HG02981 (cell line): ENCODE measurements at regions not wholly inside any gene's neighbourhood (a gene's known extent, or its start where the extent isn't known, plus 50 kb on each side); places are given as distances from the start of the nearest gene placed in this dataset.

Source experiments
- ATAC-seq: cut with Tn5 transposase; IDR thresholded peaks from one replicate; pipeline ENCODE4 v1.9.1; 2021; ENCODE audit warnings: mild to moderate bottlenecking, moderate library complexity; ENCODE audit not compliant: unreplicated experiment

DNA sequence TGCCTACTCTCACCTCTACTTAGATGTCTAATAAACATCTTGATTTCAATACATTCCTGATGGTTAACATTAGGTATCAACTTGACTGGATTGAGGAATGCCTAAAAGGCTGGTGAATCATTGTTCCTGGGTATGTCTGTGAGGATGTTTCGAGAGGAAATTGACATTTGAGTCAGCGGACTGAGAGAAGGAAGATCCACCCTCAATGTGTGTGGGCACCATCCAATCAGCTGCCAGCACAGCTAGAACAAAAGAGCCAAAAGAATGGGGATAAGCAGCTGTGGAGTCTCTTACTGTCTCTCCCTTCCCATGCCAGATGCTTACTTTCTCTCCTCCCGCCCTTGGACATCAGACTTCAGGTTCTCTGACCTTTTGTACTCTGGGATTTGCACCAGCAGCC, 128.6 kb upstream of the HS3ST5 start:
- ATAC-seq = no peak

DNA sequence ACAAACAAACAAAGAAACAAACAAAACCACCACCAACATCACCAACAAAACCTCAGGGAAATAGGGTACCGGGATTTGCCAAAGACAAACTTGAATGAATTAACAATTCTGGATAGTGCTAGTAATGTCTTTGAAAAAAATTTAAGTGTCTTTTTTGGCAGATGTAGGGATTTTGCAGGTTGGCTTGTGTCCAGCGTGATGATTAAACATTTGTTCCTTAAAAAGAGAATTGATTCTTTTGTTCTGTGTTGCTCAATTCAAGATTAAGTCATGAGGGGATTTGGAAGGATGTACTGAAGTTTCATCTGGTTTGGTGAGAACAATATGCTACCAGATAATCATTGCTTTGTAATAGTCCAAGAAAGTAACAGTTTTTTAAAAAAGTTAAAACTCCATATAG, 125.1 kb upstream of the HS3ST5 start:
- no peak for ATAC-seq

DNA sequence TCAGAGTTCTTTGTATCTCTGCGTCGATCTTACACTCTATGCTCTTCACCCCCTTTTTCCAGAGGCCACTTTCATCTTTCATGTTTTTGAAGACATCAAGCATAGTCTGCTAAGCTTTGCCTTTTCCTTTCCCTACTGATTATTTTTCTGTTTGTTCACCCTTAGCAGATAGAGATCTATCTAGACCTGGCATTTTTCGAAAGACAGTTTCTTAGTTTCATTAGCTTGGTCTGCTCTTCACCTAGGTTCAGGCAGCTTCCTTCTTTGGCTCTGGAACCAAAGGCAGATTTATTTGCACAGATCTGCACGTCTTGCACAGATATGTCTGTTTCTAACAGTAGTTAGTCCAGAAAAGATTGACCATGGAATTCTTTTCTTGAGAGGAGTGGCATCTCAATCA, 122.7 kb upstream of the HS3ST5 start:
- no peak for ATAC-seq

DNA sequence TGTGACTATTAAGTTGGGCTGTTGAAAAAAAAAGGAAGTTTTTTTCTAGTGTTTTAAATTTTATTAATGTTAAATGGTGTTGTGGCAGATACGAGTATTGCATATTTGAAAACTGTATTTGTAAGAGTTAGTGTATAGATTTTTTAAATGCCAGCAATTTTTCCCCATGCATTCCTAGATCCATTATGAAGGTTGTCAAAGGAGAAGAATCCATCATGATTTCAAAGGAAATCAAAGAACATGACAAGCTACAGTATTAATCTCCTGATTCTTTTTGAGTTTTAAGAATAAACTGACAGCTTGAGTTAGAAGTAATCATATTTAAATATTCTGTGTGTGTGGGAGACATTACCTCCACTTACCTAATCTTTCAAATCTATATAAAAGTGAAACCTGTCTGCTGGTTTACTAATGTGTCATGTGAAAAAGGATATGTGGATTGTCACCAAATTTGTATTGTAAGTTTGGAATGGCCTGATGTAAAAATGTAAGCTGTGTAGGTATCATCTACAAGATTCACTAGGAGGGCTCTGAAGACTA, 111.0 kb upstream of the HS3ST5 start:
- ATAC-seq = no peak

DNA sequence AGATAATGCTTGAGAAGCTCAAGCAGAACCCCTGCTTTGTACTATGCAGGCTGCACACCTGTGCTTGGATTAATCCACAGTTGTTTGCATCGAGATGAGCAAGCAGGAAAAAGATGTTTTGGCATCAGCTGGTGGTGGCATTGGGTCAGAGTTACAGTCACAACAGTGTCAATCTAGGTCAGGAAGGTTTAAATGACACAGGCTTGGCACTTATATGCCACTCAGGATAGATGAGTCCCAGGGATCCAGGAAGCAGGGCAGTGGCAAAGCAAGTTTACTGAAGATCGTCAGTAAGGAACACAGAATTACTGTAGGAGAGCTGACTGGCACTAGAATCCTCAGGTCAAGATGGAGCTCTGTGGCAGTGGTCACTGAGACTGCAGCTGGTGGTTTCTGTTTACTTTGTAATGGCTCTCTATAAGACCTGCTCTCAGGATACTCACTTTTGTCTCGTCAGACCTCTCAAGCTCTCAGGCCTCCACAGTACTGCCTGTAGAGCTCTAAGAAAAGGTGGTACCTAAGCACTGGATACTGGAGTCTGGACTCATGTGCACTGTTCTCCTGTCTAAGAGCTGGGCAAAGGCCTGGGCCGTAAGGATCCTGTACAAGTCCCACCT, 110.1 kb upstream of the HS3ST5 start:
- ATAC-seq = no peak

DNA sequence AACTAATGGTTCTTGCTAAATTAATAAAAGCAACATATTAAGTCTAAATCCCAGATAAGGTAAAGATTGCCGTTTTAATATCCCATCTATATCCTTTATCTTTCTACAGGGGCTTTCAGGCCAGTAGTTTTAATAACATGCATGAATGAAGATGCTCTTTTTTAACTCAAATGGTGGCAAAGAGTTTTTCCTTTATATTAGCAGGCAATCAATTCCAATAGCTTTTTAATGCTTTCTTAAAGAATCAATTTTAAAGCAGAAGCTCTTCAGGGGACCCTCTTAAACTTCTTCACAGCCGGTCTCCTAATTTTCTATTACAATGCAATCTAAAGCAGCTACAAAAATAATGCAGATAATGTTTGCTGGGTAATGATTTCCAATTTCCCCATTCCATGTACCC, 107.8 kb upstream of the HS3ST5 start:
- no peak for ATAC-seq

DNA sequence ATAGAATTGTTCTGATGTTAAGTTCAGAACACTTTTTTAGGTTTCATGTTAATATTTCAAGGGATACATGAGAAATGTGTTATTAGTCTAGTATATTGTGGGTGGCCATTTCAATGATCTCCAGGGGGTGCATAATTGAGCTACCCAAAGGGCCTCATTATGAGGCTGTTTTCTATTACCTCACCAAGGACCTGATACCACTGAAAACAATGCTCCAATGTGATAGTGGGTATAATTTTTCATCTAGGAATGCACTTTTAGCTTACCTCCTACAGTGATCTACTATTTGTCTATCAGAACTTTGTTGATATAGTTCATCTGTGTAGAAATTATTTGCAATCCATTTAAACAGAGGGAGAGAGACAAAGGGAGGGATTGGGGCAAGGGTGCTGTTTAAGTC, 106.8 kb upstream of the HS3ST5 start:
- no peak for ATAC-seq

DNA sequence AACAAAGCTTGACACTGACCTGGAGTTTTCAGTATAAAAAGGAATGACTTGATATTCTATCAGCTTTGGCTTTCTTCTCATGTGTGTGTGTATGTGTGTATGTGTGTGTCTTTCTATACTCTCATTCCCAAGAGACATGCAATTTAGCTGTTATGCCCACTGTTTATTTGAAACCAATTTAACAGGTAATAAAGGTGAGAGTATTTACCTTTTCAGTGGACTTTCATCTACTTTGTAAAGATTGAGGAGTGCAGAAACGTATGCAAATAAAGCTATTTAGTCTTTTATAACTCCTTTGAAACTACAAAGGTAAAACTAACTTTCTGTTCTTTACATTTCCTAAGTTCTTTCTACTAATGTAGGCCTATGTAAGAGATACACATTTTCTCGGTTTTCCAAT, 103.5 kb upstream of the HS3ST5 start:
- ATAC-seq = no peak

DNA sequence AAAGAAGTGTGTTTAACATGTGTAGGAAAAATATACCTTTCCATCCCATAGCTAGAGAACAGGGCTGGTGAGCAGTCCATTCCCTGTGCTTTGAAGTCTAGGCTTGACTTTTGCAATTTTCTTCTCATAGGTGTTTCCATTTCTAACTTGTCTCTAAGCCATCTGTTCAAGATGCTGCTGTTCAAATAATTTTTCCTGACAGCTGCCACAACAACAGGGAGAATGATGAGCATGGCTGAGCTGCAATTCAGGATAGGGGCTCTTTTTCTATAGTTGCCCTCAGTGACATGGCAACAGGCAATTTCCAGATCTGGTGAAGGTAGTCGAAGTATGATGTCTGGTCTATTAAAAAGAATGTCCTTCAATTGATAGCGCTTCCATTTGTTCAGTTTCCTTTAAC, 103.0 kb upstream of the HS3ST5 start:
- ATAC-seq = no peak

DNA sequence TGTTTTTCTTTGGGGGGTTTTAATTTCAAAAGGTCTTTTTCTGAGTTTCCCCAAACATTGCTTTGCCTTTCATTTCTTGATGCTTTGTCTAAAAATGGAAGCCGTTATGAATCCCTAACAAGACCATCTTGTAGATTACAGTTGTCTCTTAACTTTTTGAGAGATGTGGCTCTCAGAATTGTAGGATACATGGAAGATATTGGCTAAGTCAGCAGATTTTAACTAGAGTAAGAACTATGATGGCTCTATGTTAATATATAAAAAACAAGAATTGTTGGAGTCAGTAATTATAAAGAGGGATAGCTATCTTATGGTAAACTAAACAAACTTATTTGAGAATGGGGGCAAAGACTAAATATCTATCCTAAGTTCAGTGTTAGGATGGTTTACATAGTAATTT, 96.6 kb upstream of the HS3ST5 start:
- no peak for ATAC-seq

DNA sequence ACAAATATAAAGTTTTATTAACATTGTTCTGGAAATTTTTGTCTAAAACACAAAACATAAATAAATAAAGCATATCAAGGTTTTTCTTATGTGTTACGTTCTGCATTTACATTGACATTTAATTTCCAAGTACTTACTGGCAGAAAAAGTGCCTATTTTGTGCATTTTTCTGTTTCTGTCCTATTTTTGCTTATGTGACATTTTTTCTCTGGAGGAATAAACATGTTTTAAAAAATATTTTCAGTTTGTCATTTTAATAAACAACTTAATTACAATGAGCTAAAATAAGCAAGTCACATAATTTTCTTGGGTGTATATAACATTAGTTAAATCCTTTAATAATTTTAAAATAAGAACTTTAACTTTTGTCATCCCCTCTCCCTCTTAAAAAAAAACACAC, 94.4 kb upstream of the HS3ST5 start:
- no peak for ATAC-seq

DNA sequence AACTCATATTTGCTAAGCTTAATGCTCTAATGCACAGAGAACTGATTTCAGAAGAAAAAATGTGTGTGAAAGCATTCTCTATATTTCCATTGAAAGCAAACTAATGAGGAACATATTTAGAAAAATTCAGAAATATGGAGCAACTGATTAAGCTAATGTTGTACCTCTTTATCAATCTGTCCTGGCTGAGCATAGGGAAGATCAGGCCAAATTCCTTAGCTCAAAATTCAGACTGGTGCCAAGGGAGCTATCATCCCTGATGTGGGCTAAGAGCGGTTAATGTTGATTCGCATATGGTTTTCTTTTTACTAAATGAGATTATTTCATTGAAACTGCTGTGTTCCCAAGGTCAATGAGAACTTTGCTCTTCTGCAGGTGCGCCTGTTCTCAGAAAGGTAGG, 93.9 kb upstream of the HS3ST5 start:
- ATAC-seq = no peak

DNA sequence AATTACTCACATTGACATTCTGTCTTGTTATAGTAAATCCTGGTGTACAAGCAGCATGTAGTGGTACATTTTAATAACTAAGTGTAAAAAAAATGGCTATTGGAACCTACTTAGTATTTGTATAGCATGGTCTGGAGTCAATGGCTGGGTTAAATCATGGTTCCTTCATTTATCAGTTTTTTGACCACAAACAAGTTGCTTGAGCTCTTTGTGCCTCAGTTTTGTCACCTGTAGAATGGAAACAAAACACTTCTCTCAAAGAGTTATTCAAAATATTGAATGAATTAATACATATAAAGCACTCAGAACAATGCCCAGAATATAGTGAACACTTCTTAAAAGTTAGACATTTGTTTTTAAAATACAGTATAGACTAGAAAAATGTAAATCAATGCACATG, 93.2 kb upstream of the HS3ST5 start:
- ATAC-seq = no peak

DNA sequence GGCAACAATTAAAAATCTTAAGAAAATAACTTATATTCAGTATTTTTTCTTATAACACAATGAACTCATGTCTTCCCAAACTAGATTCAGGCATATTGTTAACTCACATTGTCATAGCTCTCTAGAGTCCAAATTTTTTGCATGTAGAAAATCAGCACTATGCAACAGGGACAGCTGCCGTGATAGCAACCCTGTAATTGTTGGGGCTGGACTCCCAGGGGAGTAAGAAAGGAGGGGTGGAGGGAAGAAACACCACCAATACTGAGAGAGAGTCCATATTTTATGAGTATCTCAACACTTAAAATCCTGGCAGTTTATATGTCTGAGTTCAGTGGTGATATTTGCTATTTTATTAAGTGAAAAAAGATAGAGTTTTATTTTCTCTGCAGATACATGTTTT, 89.6 kb upstream of the HS3ST5 start:
- ATAC-seq = no peak

DNA sequence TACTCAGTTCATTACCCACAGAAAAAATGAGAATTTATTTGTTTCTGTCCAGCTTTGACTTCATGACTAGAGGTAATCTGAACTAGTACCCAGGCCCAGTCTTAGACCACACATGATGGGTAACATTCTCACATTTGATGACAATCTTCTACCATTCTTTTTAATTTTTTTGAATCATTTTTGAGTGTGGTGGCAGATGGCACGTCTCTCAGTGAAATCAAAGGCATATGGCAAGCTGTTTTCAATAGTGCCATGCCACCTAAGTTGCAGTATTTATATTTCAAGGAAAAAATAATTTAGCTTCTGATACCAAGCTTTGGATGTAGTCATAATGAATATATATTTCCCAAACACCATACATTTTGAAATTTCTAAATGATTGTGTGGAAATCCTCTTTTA, 88.8 kb upstream of the HS3ST5 start:
- no peak for ATAC-seq

DNA sequence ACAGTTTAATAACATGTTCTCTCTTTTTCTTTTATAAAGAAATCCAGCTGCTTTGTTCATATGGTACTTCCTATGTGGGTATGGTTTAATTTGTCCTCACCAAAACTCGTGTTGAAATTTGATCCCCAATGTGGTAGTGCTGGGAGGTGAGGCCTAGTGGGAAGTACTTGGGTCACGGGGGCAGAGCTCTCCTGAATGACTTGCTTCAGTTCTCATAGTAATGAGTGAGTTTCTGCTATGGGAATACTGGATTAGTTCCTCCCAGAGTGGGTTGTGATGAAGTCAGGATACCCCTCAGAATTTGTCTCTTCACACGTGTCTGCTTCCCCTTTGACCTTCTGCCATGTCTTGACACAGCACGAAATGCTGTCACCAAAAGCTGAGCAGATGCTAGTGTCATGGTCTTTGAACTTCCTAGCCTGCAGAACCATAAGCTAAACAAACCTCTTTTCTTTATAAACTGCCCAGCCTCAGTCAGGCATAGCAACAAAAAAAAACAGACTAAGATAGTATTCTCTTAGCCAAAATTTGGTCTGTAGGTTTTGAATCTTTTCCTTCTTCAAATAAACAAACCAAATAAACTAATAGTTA, 87.8 kb upstream of the HS3ST5 start:
- ATAC-seq = no peak

DNA sequence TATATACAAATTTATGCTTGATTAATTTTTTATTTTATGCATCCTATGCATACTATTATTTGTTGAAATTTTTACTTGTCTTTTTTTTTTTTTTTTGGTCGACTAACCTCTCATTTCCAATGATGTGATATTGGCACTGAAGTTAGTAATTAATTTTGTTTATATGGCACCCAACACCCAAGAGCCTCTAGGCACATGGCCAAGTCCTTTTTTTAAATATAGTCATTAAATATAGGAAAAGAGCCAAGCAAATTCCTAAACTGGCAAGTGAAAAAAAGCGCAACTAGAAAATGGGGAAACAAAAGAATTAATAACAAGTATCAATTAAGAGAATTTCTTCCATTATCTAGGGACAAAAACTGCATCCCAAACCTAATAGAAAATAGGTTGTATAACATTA, 85.5 kb upstream of the HS3ST5 start:
- no peak for ATAC-seq

DNA sequence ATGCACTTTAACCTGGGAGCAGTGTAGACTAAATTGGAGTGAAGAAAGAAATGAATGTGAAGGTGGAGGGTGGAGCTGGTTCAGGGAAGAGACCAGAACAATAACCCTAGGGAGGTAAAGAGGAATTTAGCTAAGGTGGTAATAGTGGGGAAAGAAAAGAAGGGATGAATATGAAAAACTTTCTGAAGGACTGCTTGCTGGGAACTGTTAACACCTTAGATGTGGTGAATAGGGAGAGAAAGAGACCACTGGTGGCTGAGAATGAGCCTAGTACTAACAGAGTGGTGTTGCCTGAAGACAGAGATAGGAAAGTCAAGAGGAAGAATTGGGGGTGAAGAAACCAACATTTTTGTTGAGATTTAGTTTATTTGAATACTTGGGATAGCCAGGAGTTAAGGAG, 78.4 kb upstream of the HS3ST5 start:
- no peak for ATAC-seq

DNA sequence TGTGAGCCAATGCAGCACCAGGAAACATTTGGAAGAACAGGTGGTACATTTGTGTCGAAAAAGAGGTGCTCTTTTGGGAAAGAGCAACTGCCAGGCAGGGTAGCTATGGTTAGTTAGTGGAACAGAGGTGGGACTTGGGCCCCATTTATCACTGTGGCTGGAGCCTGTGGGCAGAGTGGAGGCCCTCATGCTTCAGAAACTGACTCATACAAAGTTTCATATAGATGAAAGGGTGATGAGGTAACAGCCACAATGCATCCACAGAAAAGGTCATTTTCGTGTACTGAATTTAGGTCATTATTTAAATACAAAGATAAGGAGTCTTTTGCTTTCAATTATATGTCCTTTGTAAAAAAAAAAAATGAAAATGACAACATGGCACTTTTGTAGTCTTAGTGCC, 76.4 kb upstream of the HS3ST5 start:
- peak; percentile 99 for ATAC-seq

DNA sequence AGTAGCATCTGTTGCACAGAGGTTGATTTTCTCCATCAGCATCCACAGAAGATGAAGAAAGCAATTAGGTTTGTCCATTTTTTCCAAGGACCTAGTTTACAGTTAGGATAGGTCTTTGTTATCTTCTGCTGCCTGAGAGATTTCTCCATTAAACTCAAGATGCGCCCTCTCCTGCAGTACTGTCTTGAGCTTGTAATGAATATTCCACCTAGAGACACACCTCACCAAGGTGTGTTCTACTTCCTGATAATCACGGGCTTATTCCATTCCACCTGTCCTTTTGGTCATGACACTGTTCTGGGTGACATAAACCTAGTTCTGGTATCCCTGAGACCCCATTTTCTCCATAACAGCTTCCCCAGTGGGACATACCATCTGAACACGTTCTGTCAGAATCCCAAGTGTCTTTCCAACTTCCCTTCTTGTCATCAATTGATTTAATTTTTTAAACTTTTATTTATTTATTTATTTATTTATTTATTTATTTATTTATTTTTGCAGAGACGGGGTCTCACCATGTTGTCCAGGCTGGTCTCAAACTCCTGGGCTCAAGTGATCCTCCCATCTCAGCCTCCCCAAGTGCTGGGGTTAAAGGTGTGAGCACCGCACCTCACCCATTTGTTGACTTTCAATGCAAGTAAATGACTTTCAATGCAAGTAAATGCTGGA, 75.6 kb upstream of the HS3ST5 start:
- ATAC-seq = no peak

DNA sequence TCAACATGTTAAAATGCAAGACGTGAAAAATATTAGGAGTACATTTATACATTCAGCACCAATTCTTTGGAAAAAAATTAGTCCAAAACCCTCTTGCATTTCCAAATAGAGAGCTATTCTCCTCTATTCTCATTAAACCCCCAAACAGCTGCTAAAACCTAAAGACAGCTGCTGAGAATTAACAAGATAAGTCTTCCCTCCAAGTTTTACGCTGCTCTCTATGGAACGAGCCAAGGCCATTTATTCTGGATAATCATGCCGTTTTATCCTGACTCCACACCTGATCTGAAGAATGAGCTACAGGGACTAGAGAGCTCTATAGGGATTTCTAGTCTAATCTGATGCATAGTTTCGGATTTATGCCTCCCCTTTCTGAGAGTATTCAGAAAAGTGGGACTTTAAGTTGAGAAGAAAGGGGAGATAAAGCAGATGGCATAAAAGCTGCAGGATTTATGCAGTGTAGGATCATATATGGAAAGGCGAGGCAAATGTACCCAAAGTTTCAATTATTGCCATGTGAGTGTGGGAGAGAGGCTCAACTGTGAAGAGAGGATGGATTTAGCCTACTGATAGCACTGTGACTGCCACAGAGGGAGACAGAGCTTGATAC, 64.7 kb upstream of the HS3ST5 start:
- ATAC-seq = no peak

DNA sequence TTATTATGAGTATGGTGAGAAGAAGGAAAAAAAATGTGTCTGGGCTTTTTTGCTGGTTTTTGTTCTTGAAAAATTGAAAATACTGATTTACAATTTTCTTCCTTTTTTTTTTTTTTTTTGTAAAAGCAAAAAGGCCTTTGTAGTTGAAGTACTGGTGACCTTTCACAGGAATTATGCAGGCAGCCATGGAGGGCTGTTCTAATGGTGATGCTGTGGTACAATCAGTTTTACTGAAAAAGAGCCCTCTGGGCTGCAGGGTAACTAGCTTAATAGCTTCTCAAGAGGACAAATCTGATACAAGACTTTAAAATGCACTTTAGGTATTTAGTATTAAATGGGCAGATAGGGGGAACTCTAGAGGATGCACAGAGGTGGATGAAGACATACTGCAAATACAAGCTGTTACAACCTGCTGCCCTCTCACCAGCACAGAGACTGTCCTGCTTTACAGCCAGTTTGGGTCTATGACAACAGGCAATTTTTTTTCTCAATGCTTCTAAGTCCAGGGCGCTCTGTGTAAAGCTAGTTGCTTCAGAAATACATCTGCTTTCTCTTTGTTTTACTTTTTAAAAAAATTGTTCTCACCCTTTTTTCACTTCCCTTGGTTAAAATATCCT, 61.6 kb upstream of the HS3ST5 start:
- no peak for ATAC-seq
